Endothelial cell (in vitro differentiated cells): ENCODE measurements at regions not wholly inside any gene's neighbourhood (a gene's known extent, or its start where the extent isn't known, plus 50 kb on each side); places are given as distances from the start of the nearest gene placed in this dataset.

Experiments
- DNase-seq: peaks from one replicate; pipeline ENCODE4 v3.0.0; 2021; ENCODE audit warnings: low spot score
- H3K27ac Mint-ChIP-seq: one replicate; pipeline ENCODE4 v1.8.0; 2021; ENCODE audit warnings: mixed read lengths, inconsistent platforms; ENCODE audit not compliant: unreplicated experiment
- H3K27me3 Mint-ChIP-seq: one replicate; pipeline ENCODE4 v1.8.0; 2021; ENCODE audit warnings: mild to moderate bottlenecking, moderate library complexity, mixed read lengths, inconsistent platforms; ENCODE audit not compliant: unreplicated experiment
- H3K36me3 Mint-ChIP-seq: one replicate; pipeline ENCODE4 v1.8.0; 2021; ENCODE audit warnings: mild to moderate bottlenecking, low read depth, mixed read lengths, inconsistent platforms; ENCODE audit not compliant: unreplicated experiment
- H3K4me1 Mint-ChIP-seq: one replicate; pipeline ENCODE4 v1.8.0; 2021; ENCODE audit warnings: mild to moderate bottlenecking, mixed read lengths, inconsistent platforms; ENCODE audit not compliant: unreplicated experiment
- H3K4me3 Mint-ChIP-seq: one replicate; pipeline ENCODE4 v1.8.0; 2021; ENCODE audit warnings: mild to moderate bottlenecking, mixed read lengths, inconsistent platforms; ENCODE audit not compliant: unreplicated experiment
- H3K9me3 Mint-ChIP-seq: one replicate; pipeline ENCODE4 v1.8.0; 2021; ENCODE audit warnings: mixed read lengths, inconsistent platforms; ENCODE audit not compliant: unreplicated experiment
- TF ChIP-seq, protein P1 (sequence below): fragments of 200-600 bp; sonication (generic); IDR thresholded peaks from one replicate; pipeline ENCODE4 v1.5.0; 2021; ENCODE audit warnings: antibody characterized with exemption; ENCODE audit not compliant: unreplicated experiment

DNA sequence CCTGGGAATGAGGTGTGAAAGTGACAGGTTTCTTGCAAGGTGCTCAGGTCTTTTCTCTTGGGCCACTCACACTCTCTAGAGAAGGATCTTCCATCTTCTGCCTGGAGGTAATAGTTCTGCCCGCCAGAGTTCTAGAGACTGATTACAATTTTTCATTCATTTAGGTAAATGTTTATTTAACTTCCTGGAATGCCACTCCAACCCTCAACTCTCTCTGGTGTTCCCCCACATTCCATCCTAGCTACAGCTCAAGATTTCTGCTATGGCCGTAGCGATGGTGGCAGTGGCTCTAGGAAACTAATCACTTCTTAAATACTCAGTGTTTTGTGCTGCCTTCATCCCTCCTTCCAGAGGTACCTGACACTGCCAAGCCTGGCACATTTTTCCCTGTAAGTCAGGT, 174.6 kb downstream of the WDR11 start:
- H3K9me3 Mint-ChIP-seq = no peaks in the 10 kb centered on the region
- TF ChIP-seq, protein P1, sequence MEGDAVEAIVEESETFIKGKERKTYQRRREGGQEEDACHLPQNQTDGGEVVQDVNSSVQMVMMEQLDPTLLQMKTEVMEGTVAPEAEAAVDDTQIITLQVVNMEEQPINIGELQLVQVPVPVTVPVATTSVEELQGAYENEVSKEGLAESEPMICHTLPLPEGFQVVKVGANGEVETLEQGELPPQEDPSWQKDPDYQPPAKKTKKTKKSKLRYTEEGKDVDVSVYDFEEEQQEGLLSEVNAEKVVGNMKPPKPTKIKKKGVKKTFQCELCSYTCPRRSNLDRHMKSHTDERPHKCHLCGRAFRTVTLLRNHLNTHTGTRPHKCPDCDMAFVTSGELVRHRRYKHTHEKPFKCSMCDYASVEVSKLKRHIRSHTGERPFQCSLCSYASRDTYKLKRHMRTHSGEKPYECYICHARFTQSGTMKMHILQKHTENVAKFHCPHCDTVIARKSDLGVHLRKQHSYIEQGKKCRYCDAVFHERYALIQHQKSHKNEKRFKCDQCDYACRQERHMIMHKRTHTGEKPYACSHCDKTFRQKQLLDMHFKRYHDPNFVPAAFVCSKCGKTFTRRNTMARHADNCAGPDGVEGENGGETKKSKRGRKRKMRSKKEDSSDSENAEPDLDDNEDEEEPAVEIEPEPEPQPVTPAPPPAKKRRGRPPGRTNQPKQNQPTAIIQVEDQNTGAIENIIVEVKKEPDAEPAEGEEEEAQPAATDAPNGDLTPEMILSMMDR = no peak
- H3K27ac Mint-ChIP-seq = no peak overlapping the region
- H3K4me3 Mint-ChIP-seq = no peak overlapping the region
- H3K36me3 Mint-ChIP-seq = no peaks in the 10 kb centered on the region
- no peak for DNase-seq
- H3K4me1 Mint-ChIP-seq = no peaks in the 10 kb centered on the region
- H3K27me3 Mint-ChIP-seq = no peaks in the 10 kb centered on the region

DNA sequence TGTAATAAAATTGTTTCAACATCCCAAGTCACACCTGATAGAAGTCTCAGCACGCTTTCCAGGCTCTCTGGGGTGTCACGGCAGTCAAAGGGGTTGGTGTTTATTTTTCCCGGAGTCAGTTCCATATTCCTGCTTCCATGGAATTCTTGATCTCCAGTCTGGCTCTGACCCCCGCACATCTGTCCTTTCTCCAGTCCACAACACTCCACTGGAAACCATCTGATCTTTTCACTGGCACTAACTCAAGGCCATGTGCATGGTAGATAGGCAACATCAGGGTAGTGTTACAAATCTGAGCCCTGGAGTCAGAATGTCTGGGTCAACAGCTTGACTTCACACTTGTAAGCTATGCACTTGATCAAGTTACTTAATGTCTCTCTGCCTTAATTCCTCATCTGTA, 176.2 kb downstream of the WDR11 start:
- Mint-ChIP-seq H3K36me3 (no peaks in the 10 kb centered on the region), H3K27me3 (no peaks in the 10 kb centered on the region)
- TF ChIP-seq, protein P1 = no peak

DNA sequence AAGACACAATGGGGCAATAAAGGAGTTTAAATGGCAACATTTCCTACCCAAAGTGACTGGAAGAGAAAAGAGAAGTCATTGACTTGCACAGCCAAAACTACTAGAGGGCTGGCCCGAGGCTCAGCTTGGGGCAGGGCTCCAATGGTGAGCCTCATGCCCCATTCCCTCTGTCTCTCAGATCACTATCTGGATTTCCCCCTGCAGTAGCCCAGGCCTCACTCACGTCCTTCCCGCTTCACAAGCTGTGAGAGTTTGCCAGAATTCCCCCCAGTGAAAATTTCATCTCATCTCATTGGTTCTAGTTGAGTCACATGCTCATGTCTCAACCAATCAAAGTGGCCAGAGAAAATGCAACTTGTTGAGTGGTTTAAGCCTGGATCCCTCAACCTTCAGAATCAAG, 181.3 kb downstream of the WDR11 start:
- Mint-ChIP-seq H3K36me3 (no peaks in the 10 kb centered on the region), H3K27ac (no peak overlapping the region), H3K4me3 (no peak overlapping the region), H3K4me1 (no peaks in the 10 kb centered on the region), H3K9me3 (no peaks in the 10 kb centered on the region), H3K27me3 (no peaks in the 10 kb centered on the region)
- no peak for DNase-seq
- TF ChIP-seq, protein P1 = no peak

More for the DNA sequence above, 176.2 kb downstream of the WDR11 start:
- Mint-ChIP-seq H3K27ac (no peak overlapping the region), H3K4me1 (no peaks in the 10 kb centered on the region), H3K9me3 (no peaks in the 10 kb centered on the region), H3K4me3 (no peak overlapping the region)
- DNase-seq = no peak

DNA sequence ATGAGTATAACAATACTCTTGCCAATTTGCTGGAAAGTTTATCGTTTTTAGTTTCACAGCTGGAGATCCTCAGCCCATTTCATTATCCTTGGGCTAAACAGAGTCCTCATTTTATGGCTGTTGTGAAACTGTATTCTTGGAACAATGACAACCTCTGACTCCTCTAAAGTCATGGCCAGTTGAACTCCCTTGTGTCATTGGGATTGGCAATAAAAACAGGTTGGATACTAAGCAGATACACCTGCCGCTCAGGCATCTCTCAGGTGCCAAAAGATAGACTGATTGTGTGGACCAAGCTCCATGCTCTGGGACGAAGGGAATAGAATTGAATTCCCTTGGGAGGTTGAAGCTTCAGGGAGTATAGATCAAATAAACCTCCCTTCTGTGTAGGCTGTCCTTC, 182.2 kb downstream of the WDR11 start:
- DNase-seq = no peak
- TF ChIP-seq, protein P1 = no peak
- no peaks in the 10 kb centered on the region for H3K4me1 Mint-ChIP-seq
- no peak overlapping the region for H3K4me3 Mint-ChIP-seq
- no peaks in the 10 kb centered on the region for H3K36me3 Mint-ChIP-seq
- H3K9me3 Mint-ChIP-seq = no peaks in the 10 kb centered on the region
- peaks cover 1% of the 10 kb centered on the region for H3K27me3 Mint-ChIP-seq
- H3K27ac Mint-ChIP-seq = no peak overlapping the region

DNA sequence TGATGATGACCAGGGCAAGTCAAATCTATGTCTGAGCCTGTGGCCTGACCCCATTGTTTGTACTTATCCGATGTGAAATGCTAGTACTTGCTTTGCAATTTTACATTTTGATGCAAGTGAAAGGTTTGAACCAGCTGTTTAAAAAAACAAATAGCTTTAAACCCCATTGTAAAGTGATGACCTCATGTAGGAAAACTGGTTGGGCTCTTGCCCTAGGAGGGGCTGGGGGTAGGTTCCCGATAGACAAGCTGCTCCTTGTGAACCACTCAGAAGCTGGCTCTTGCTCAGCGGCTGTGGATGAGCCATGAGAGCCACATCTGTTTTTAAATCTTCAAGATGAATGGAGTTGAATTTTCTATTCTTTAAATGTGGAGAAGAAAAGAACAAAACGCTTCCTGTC, 185.3 kb downstream of the WDR11 start:
- Mint-ChIP-seq H3K9me3 (no peaks in the 10 kb centered on the region), H3K4me1 (no peaks in the 10 kb centered on the region), H3K36me3 (no peaks in the 10 kb centered on the region), H3K27ac (no peak overlapping the region), H3K4me3 (no peak overlapping the region), H3K27me3 (peaks cover 1% of the 10 kb centered on the region)
- TF ChIP-seq, protein P1 = no peak
- DNase-seq = no peak
